SU-DHL-6 (cell line): ENCODE measurements at regions not wholly inside any gene's neighbourhood (a gene's known extent, or its start where the extent isn't known, plus 50 kb on each side); places are given as distances from the start of the nearest gene placed in this dataset.
"Not testable (repeated sequence)": the region's sequence is repeated elsewhere in the genome, so short reads cannot be mapped to it uniquely, and the experiment has no call there.

Experiments used
- CTCF ChIP-seq: fragments of 200-600 bp; sonication (generic); IDR thresholded peaks from one replicate; pipeline ENCODE4 v1.5.1; 2017; ENCODE audit warnings: antibody characterized with exemption, mild to moderate bottlenecking, low read length, moderate library complexity; ENCODE audit not compliant: insufficient read depth, poor library complexity, severe bottlenecking
- EZH2phosphoT487 ChIP-seq: fragments of 200-600 bp; sonication (generic), shearing (Covaris generic); conservative IDR thresholded peaks from 2 replicates; pipeline ENCODE4 v1.6.1; 2018; ENCODE audit warnings: mild to moderate bottlenecking, antibody characterized with exemption, low read length, moderate library complexity, mixed read lengths

GRCh38 chr4:164141755-164142375, 612.1 kb upstream of the SMIM31 start:
- not testable (repeated sequence) for TF ChIP-seq CTCF, EZH2phosphoT487
